ENCODE measurements at regions not wholly inside any gene's neighbourhood (a gene's known extent, or its start where the extent isn't known, plus 50 kb on each side); places are given as distances from the start of the nearest gene placed in this dataset.

DNA sequence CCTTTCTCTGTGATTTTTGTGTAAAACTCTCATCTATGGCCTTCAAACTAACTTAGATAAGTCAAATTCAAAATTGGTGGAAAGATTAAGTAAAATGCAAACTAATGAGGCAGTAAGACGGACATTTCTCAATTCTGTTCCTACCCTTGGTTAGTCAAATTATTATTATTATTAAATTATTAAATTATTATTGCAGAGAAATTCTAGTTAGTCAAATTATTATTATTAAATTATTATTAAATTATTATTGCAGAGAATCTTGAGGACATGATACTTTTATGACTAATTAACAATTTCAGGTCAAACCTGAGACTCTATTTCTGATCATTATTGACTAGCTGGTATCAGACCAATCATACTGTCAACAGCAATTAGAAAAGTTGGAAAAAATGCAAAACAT lies 845.0 kb upstream of the NECTIN3 start:
- Mint-ChIP-seq H3K36me3 (ENCODE audit: unreplicated experiment) (no peaks in the 10 kb centered on the region), H3K4me3 (ENCODE audit: unreplicated experiment) (no peak overlapping the region), H3K4me1 (ENCODE audit: low read depth, unreplicated experiment) (peaks cover 2% of the 10 kb centered on the region), H3K27ac (ENCODE audit: unreplicated experiment) (no peak overlapping the region), H3K9me3 (ENCODE audit: unreplicated experiment) (no peaks in the 10 kb centered on the region), H3K27me3 (ENCODE audit: unreplicated experiment) (no peaks in the 10 kb centered on the region)
- DNase-seq: no peak
- TF ChIP-seq, protein P1, sequence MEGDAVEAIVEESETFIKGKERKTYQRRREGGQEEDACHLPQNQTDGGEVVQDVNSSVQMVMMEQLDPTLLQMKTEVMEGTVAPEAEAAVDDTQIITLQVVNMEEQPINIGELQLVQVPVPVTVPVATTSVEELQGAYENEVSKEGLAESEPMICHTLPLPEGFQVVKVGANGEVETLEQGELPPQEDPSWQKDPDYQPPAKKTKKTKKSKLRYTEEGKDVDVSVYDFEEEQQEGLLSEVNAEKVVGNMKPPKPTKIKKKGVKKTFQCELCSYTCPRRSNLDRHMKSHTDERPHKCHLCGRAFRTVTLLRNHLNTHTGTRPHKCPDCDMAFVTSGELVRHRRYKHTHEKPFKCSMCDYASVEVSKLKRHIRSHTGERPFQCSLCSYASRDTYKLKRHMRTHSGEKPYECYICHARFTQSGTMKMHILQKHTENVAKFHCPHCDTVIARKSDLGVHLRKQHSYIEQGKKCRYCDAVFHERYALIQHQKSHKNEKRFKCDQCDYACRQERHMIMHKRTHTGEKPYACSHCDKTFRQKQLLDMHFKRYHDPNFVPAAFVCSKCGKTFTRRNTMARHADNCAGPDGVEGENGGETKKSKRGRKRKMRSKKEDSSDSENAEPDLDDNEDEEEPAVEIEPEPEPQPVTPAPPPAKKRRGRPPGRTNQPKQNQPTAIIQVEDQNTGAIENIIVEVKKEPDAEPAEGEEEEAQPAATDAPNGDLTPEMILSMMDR (IDR thresholded peaks at IDR 0.05; ENCODE audit: partially characterized antibody, unreplicated experiment): no peak

DNA sequence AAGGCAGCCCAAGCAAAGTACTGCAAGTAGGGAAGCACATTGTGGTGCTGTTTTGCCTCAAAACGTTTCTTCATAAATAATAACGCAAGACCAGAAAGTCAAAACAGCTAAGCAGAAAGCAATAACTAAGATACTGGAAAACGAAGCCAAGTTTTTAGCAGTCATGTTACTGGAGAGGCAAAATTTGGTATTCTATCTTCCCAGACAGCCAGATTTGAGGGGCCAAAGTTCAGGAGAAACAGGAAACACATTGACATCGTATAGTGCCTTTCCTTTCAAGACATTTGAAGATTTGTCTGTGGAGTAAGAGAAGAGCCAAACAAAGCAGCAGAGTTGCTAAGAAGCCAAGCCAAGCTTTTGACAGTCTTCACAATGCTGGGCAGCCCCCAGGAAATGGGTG lies 843.6 kb upstream of the NECTIN3 start:
- peaks cover 2% of the 10 kb centered on the region for H3K27me3 Mint-ChIP-seq (ENCODE audit: unreplicated experiment)
- H3K9me3 Mint-ChIP-seq (ENCODE audit: unreplicated experiment): no peaks in the 10 kb centered on the region
- no peaks in the 10 kb centered on the region for H3K4me1 Mint-ChIP-seq (ENCODE audit: low read depth, unreplicated experiment)
- no peak overlapping the region for H3K4me3 Mint-ChIP-seq (ENCODE audit: unreplicated experiment)
- no peak for DNase-seq
- H3K36me3 Mint-ChIP-seq (ENCODE audit: unreplicated experiment): no peaks in the 10 kb centered on the region
- TF ChIP-seq, protein P1 (IDR thresholded peaks at IDR 0.05; ENCODE audit: partially characterized antibody, unreplicated experiment): no peak
- no peak overlapping the region for H3K27ac Mint-ChIP-seq (ENCODE audit: unreplicated experiment)

DNA sequence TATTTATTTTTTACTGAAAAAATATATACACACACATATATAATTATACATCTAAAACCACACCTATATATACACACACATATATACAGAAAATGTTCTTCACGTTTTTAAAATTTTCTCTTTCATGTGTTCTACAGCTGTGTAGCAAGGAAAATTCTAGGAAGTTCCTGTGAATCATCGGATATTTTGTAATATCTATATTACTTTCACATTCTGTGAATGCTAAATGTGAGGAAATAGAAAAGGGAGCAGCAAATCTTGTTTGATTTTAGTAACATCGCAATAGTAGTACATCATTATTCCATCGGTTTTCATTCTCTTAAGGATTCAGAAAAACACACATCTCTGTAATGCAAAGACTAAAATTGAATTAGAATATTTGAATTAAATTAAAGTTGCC lies 836.8 kb upstream of the NECTIN3 start:
- Mint-ChIP-seq H3K4me3 (ENCODE audit: unreplicated experiment) (no peak overlapping the region), H3K36me3 (ENCODE audit: unreplicated experiment) (no peaks in the 10 kb centered on the region), H3K4me1 (ENCODE audit: low read depth, unreplicated experiment) (no peaks in the 10 kb centered on the region), H3K27ac (ENCODE audit: unreplicated experiment) (no peak overlapping the region), H3K27me3 (ENCODE audit: unreplicated experiment) (peaks cover 2% of the 10 kb centered on the region), H3K9me3 (ENCODE audit: unreplicated experiment) (no peaks in the 10 kb centered on the region)
- DNase-seq: no peak
- TF ChIP-seq, protein P1 (IDR thresholded peaks at IDR 0.05; ENCODE audit: partially characterized antibody, unreplicated experiment): no peak

DNA sequence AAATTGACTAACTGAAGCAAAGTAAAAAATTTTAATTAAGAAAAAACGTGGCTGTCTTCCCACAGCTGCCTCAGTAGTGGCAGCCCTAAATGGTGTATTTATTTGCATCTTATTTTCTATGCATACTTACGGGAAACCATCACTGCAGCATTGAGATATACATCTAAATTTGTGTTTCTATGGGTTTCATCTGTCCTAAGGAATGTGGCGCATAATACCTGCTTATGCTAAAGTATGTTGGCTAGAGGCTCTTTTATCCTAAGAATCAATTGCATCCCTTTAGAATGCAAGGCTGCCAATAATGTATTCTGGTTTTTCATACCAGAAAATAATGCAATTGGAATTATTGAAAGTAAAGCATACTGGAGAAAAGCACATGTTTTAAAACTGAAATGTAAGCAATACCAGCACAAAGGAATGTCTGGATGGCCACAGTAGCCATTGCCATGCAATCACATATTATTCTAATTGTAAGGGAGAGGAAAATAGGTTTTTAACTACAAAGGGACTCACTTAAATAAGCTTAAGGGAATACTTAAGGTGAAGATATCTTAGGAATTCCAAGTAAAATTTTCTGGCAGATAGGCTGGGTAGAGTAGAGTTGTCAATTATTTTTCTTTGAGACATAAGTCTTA lies 834.5 kb upstream of the NECTIN3 start:
- H3K9me3 Mint-ChIP-seq (ENCODE audit: unreplicated experiment): no peaks in the 10 kb centered on the region
- no peaks in the 10 kb centered on the region for H3K4me1 Mint-ChIP-seq (ENCODE audit: low read depth, unreplicated experiment)
- TF ChIP-seq, protein P1 (IDR thresholded peaks at IDR 0.05; ENCODE audit: partially characterized antibody, unreplicated experiment): no peak
- no peak overlapping the region for H3K27ac Mint-ChIP-seq (ENCODE audit: unreplicated experiment)
- H3K4me3 Mint-ChIP-seq (ENCODE audit: unreplicated experiment): no peak overlapping the region
- no peak for DNase-seq
- peaks cover 2% of the 10 kb centered on the region for H3K27me3 Mint-ChIP-seq (ENCODE audit: unreplicated experiment)
- no peaks in the 10 kb centered on the region for H3K36me3 Mint-ChIP-seq (ENCODE audit: unreplicated experiment)

DNA sequence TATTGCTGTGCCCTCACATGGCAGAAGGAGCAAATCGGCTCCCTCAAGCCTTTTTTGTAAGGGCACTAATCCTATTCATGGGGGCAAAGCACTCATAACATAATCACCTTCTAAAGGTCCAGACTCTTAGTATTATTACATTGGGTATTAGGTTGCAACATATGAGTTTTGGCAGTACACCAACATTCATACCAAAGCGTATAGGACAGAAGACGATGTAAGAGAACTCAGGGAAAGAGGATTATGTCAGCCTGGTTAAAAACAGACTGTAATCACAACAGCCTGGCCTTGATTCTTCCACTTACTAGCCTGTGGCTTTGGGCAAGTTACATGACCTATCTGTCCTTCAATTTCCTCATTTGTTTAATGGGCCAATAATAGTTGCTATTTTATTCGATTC lies 828.5 kb upstream of the NECTIN3 start:
- H3K27ac Mint-ChIP-seq (ENCODE audit: unreplicated experiment): no peak overlapping the region
- H3K27me3 Mint-ChIP-seq (ENCODE audit: unreplicated experiment): no peaks in the 10 kb centered on the region
- no peaks in the 10 kb centered on the region for H3K9me3 Mint-ChIP-seq (ENCODE audit: unreplicated experiment)
- no peak for DNase-seq
- H3K36me3 Mint-ChIP-seq (ENCODE audit: unreplicated experiment): no peaks in the 10 kb centered on the region
- TF ChIP-seq, protein P1 (IDR thresholded peaks at IDR 0.05; ENCODE audit: partially characterized antibody, unreplicated experiment): no peak
- no peaks in the 10 kb centered on the region for H3K4me1 Mint-ChIP-seq (ENCODE audit: low read depth, unreplicated experiment)
- no peak overlapping the region for H3K4me3 Mint-ChIP-seq (ENCODE audit: unreplicated experiment)
